Endometrium (tissue), 2 donors: ENCODE measurements at regions not wholly inside any gene's neighbourhood (a gene's known extent, or its start where the extent isn't known, plus 50 kb on each side); places are given as distances from the start of the nearest gene placed in this dataset.

Source experiments
- FAIRE-seq: peaks from 2 replicates; lab custom pipeline; 2012; peaks lifted over from hg19 to GRCh38; lab: Jason Lieb, UNC
- donor health status: control.
- donor health status: control.

GRCh38 chr5:18970000-18970399, 1018.0 kb downstream of the CDH18 start:
- no peak for FAIRE-seq

DNA sequence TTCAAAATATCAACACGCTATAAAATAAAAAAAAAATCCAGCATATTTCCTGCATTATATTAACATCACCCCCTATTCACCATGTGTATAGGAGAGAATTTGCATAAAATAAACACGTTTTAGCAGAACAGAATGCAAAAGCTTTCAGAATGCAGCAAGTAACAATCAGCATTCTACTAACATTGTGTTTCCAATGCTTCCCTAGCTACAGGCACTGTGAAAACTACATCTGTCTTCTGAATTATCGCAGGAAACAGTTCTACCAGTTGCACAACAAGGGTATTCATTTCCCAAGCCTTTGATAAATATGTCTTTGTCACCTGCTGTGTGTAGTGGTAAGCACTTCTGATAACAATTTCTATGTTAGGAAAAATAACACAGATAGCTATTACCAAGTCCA, 1015.8 kb downstream of the CDH18 start:
- FAIRE-seq, result no peak

DNA sequence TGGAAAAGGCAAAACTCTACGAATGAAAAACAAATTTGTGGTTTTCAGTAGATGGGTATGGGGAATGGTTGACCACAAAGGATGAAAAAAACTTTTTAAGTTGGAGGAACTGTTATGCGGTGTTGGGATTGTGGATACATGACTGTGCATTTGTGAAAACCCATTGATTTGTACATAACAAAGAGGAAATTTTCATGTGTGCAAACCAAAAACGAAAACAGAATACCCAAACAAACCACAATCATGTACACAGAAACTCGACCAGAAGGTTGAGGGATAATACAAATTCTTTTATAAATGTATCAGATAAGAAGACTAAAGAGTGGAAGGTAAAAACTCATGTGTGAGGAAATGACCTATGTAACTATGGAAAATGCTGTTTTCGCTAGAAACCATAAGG, 1012.4 kb downstream of the CDH18 start:
- no peak for FAIRE-seq

DNA sequence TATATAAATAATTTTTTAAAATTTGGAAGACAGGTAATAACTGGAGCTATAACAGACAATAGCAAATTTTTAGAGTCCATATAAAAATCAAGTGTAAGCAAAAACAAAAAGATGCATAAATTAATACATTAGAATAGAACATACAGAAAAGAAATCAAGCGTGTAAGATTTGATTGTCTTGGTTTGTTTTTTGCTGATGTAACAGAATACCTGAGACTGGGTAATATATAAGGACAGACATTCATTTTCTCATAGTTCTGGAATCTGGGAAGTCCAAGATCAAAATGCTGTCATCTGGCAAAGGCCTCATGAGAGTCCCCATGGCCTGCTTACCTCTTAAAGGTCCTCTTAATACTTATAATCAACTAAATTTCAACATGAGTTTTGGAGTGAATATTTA, 1010.1 kb downstream of the CDH18 start:
- no peak for FAIRE-seq

- FAIRE-seq, result no peak
Observed at GRCh38 chr5:18984559-18985080, 1003.4 kb downstream of the CDH18 start.

- FAIRE-seq, result no peak
Observed at GRCh38 chr5:18985171-18985758, 1002.7 kb downstream of the CDH18 start.

DNA sequence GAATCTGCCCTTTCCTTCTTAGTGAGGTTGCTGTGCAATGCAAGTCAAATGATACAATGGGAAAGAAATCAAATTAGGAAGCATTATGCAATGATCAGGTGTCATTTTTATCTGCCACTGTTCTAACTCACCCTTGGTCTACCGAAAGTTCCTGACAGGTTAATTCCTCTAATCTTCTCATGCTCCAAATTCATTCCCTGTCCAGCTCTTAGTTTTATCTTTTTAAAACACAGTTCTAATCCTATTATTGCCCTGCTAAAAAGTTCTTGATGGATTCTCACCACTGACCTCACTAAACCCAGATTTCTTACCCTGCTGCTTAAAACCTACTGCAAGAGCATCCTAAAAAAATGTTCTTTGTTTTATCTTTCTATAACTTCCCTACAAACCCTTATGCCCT, 1000.9 kb downstream of the CDH18 start:
- FAIRE-seq, result no peak

DNA sequence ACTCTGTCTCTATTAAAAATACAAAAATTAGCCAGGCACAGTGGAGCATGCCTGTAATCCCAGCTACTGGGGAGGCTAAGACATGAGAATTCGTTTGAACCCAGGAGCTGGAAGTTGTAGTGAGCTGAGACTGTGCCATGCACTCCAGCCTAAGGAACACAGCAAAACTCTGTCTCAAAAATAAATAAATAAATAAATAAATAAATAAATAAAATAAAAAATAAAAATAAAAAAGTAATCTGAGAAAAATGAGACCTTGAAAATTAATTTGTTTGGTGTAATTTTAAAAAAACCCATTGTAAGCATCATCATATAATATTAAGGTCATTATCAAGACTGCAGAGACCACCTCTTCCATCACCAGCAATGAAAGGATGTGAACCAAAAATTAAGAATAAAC, 997.1 kb downstream of the CDH18 start:
- no peak for FAIRE-seq

- no peak for FAIRE-seq
Observed at GRCh38 chr5:18992264-18992663, 995.7 kb downstream of the CDH18 start.

DNA sequence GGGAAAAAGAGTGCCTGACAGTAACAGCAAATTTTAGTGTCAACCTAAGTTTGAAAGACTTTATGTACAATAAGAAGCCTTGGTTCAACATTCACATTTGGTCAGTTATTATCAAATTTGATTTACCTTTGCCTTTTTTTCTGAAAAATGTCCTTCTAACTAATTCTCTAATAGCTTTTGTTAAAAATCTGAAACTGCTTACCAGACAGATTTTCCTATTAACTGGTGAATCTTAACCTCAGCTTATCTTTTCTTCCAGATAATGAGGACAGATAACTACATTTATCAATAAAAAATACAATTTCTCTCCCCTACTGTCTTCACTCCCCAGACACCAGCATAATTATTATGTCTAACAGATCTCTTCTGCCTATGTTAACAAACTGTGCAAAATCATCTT, 988.5 kb downstream of the CDH18 start:
- FAIRE-seq, result no peak

DNA sequence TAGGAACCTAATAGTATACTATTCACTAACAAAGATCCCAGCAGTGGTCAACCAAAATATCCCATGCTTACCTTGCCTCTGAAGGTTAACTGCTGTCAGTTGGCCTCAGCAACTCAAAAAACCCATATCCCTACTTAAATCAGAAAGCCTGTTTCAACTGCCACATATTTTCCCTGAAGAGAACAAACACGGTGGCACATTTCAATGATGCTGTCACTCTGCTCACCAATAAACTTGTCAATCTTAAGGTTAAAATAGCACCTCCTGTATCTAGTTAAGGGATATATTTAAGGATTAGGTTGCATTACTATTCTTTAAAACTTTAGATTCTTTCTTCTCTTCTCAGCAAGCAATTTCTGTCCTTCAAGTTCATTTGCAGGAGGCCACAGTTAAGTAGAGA, 986.9 kb downstream of the CDH18 start:
- no peak for FAIRE-seq

DNA sequence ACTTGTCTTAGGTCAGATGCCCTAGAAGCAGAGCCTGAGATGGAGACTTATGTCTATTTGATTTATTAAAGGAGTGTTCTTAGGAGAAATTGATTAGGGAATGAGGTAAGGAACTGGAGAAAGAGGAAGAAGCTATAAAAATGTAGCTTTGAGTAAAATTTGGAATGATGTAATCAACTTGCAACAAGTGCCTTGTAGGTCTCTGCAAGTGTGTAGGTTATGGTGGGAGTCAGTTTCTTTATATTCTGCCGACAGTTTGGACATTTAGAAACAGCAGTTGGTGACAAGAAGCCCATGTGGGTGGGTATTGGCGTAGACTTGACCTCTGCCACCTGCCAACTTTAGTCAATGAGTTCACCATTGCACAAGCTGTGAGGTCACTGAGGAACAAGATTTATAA, 986.5 kb downstream of the CDH18 start:
- FAIRE-seq, result no peak

DNA sequence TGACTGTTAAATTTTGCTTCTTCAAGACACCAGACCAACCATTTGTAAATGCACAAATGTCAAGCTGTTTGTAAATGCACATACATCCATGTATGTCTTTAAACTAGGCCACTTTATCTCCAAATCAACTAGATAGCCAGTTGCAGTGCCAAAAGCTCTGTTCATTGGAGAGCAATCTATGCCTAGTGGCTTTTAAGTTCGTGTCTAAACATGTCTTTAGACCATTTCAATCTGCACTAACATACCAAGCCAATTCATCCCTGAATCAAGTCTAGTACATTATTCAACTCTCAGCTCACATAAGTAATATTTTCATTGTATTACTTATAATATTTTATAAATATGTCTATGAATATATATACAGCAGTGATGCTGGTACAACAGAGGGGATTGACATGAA, 985.9 kb downstream of the CDH18 start:
- FAIRE-seq, result no peak

GRCh38 chr5:19018822-19019221, 969.2 kb downstream of the CDH18 start:
- FAIRE-seq, result no peak

DNA sequence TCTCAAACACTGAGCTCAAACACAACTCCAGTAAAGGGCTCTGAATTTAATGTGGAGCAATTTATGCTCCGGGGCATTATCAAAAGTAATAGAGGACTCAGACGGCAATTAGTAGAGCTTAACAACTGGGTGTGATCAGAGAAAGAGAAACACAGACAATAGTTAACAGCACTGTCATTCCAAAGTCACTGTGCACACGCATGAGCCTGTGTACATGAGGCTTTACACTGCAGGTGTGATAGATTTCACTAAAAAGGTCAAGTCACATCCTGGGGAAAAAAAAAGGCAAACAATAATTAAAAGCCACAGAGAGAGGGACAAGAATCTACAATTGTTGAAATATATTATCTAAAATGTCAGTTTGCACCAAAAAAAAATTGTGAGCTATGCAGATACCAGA, 956.5 kb downstream of the CDH18 start:
- FAIRE-seq, result no peak

GRCh38 chr5:19035816-19036215, 952.2 kb downstream of the CDH18 start:
- no peak for FAIRE-seq

- no peak for FAIRE-seq
Observed at GRCh38 chr5:19042106-19042505, 945.9 kb downstream of the CDH18 start.

GRCh38 chr5:19044311-19044710, 943.7 kb downstream of the CDH18 start:
- no peak for FAIRE-seq

DNA sequence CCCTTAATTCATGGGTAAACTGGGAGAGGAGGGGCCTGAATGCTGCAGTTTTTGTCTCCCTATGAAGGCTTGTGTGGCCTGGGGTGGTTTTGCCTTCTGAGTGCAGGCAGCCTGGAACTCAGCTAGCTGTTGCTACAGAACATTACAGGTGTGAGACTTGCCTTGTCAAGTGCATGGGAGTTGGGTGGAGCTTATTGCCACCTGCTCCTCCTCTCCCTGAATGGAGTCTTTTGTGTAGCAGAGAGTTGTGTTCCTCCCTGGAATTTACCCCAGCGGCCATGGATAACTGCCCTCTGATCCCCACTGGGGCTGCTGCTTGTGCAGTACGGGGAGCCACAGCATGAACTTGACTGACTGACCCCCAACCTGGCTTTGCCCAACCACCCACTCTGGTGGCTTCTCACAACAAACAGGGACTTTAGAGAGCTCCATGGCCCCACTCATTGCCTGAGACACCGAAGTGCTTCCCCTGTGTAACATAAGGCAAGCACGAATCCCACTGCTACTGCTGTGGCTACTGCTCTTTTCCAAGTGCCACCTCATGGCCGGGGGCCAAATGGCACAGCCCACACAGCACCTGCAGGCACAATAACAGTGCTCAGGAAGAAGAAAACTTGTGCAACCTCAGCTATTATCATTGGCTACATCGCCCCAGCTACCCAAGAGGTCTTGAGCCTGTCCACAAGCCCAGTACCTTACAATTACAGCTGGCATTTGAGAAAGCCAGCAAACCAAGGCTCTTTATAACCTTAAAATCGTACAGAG, 942.9 kb downstream of the CDH18 start:
- FAIRE-seq, result no peak

- no peak for FAIRE-seq
Observed at GRCh38 chr5:19047277-19047676, 940.7 kb downstream of the CDH18 start.

- no peak for FAIRE-seq
Observed at GRCh38 chr5:19048726-19049125, 939.3 kb downstream of the CDH18 start.

- FAIRE-seq, result no peak
Observed at GRCh38 chr5:19058216-19058615, 929.8 kb downstream of the CDH18 start.

DNA sequence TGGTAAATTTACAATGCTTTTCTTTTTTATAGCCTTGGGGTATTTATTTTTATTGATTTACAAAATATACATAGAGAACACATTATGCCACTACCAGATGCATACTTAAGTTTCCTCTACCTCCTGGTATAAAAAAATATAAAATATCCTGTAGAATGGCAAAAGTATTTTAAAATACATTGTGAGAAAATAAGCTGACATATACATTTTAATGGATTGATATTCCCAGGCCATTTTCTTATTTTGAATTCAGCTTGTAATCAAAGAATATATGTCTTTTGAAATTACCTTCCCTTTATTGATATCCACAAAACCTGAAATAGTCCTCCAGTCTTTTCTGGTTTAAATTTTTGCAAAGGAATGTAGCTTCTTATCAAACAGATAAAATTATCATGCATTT, 923.9 kb downstream of the CDH18 start:
- FAIRE-seq, result no peak

GRCh38 chr5:19067741-19068140, 920.3 kb downstream of the CDH18 start:
- no peak for FAIRE-seq
